ENCODE measurements at regions not wholly inside any gene's neighbourhood (a gene's known extent, or its start where the extent isn't known, plus 50 kb on each side); places are given as distances from the start of the nearest gene placed in this dataset.
"Not testable (repeated sequence)": the region's sequence is repeated elsewhere in the genome, so short reads cannot be mapped to it uniquely, and the experiment has no call there.

GRCh38 chr6:76779068-76779467 is 684.2 kb downstream of the HTR1B start:
- FAIRE-seq (no peak), DNase-seq (ENCODE audit: insufficient read length) (no peak)
- no peak for TF ChIP-seq TAF1 (IDR thresholded peaks at IDR 0.05; ENCODE audit: borderline replicate concordance, low read depth, low read length)
- no peak for TF ChIP-seq POLR2A (IDR thresholded peaks at IDR 0.05; ENCODE audit: low read depth, low read length)
- TF ChIP-seq POLR2AphosphoS5 (IDR thresholded peaks at IDR 0.05; ENCODE audit: low read depth, low read length): no peak

- FAIRE-seq (no peak), DNase-seq (ENCODE audit: insufficient read length) (no peak)
- TF ChIP-seq TAF1 (IDR thresholded peaks at IDR 0.05; ENCODE audit: borderline replicate concordance, low read depth, low read length): no peak
- no peak for TF ChIP-seq POLR2AphosphoS5 (IDR thresholded peaks at IDR 0.05; ENCODE audit: low read depth, low read length)
- TF ChIP-seq POLR2A (IDR thresholded peaks at IDR 0.05; ENCODE audit: low read depth, low read length): no peak
Measured at GRCh38 chr6:76776876-76777275, 686.4 kb downstream of the HTR1B start.

- FAIRE-seq: no peak
- no peak for DNase-seq (ENCODE audit: insufficient read length)
- TF ChIP-seq TAF1 (IDR thresholded peaks at IDR 0.05; ENCODE audit: borderline replicate concordance, low read depth, low read length) (no peak), POLR2A (IDR thresholded peaks at IDR 0.05; ENCODE audit: low read depth, low read length) (no peak), POLR2AphosphoS5 (IDR thresholded peaks at IDR 0.05; ENCODE audit: low read depth, low read length) (no peak)
Measured at GRCh38 chr6:76774781-76775384, 688.4 kb downstream of the HTR1B start.

- no peak for DNase-seq (ENCODE audit: insufficient read length)
- no peak for FAIRE-seq
- TF ChIP-seq TAF1 (IDR thresholded peaks at IDR 0.05; ENCODE audit: borderline replicate concordance, low read depth, low read length) (no peak), POLR2A (IDR thresholded peaks at IDR 0.05; ENCODE audit: low read depth, low read length) (no peak), POLR2AphosphoS5 (IDR thresholded peaks at IDR 0.05; ENCODE audit: low read depth, low read length) (no peak)
Measured at GRCh38 chr6:76772951-76773350, 690.3 kb downstream of the HTR1B start.

GRCh38 chr6:76771059-76771634 is 692.1 kb downstream of the HTR1B start:
- FAIRE-seq (no peak), DNase-seq (ENCODE audit: insufficient read length) (no peak)

GRCh38 chr6:76770281-76770680 is 693.0 kb downstream of the HTR1B start:
- FAIRE-seq (no peak), DNase-seq (ENCODE audit: insufficient read length) (no peak)
- no peak for TF ChIP-seq POLR2AphosphoS5 (IDR thresholded peaks at IDR 0.05; ENCODE audit: low read depth, low read length)
- no peak for TF ChIP-seq TAF1 (IDR thresholded peaks at IDR 0.05; ENCODE audit: borderline replicate concordance, low read depth, low read length)
- no peak for TF ChIP-seq POLR2A (IDR thresholded peaks at IDR 0.05; ENCODE audit: low read depth, low read length)

More at GRCh38 chr6:76771059-76771634, 692.1 kb downstream of the HTR1B start:
- TF ChIP-seq POLR2A (IDR thresholded peaks at IDR 0.05; ENCODE audit: low read depth, low read length): no peak
- TF ChIP-seq POLR2AphosphoS5 (IDR thresholded peaks at IDR 0.05; ENCODE audit: low read depth, low read length): no peak

- no peak for TF ChIP-seq POLR2A (IDR thresholded peaks at IDR 0.05; ENCODE audit: low read depth, low read length)
- no peak for TF ChIP-seq TAF1 (IDR thresholded peaks at IDR 0.05; ENCODE audit: borderline replicate concordance, low read depth, low read length)
- no peak for TF ChIP-seq POLR2AphosphoS5 (IDR thresholded peaks at IDR 0.05; ENCODE audit: low read depth, low read length)
- no peak for DNase-seq (ENCODE audit: insufficient read length)
- no peak for FAIRE-seq
Measured at GRCh38 chr6:76768556-76768955, 694.7 kb downstream of the HTR1B start.

- no peak for FAIRE-seq
- no peak for DNase-seq (ENCODE audit: insufficient read length)
- TF ChIP-seq POLR2A (IDR thresholded peaks at IDR 0.05; ENCODE audit: low read depth, low read length): no peak
- TF ChIP-seq POLR2AphosphoS5 (IDR thresholded peaks at IDR 0.05; ENCODE audit: low read depth, low read length): no peak
- no peak for TF ChIP-seq TAF1 (IDR thresholded peaks at IDR 0.05; ENCODE audit: borderline replicate concordance, low read depth, low read length)
Measured at GRCh38 chr6:76764057-76764456, 691.6 kb upstream of the IMPG1 start.

GRCh38 chr6:76752841-76753240 is 680.4 kb upstream of the IMPG1 start:
- no peak for FAIRE-seq
- TF ChIP-seq POLR2AphosphoS5 (IDR thresholded peaks at IDR 0.05; ENCODE audit: low read depth, low read length): no peak
- no peak for TF ChIP-seq POLR2A (IDR thresholded peaks at IDR 0.05; ENCODE audit: low read depth, low read length)
- no peak for TF ChIP-seq TAF1 (IDR thresholded peaks at IDR 0.05; ENCODE audit: borderline replicate concordance, low read depth, low read length)
- DNase-seq (ENCODE audit: insufficient read length): no peak

GRCh38 chr6:76745388-76745787 is 672.9 kb upstream of the IMPG1 start:
- FAIRE-seq; DNase-seq (ENCODE audit: insufficient read length): not testable (repeated sequence)

- not testable (repeated sequence) for DNase-seq (ENCODE audit: insufficient read length); FAIRE-seq
Measured at GRCh38 chr6:76744151-76744720, 671.8 kb upstream of the IMPG1 start.

- no peak for DNase-seq (ENCODE audit: insufficient read length)
- no peak for FAIRE-seq
- no peak for TF ChIP-seq TAF1 (IDR thresholded peaks at IDR 0.05; ENCODE audit: borderline replicate concordance, low read depth, low read length)
- no peak for TF ChIP-seq POLR2A (IDR thresholded peaks at IDR 0.05; ENCODE audit: low read depth, low read length)
- TF ChIP-seq POLR2AphosphoS5 (IDR thresholded peaks at IDR 0.05; ENCODE audit: low read depth, low read length): no peak
Measured at GRCh38 chr6:76742919-76743318, 670.5 kb upstream of the IMPG1 start.
